Endothelial cell of umbilical vein (primary cell): ENCODE measurements at regions not wholly inside any gene's neighbourhood (a gene's known extent, or its start where the extent isn't known, plus 50 kb on each side); places are given as distances from the start of the nearest gene placed in this dataset.

Experiments
- BruUV-seq: library from RNA; stranded (reverse); fragments of 400-500 nt; replicated peaks from 2 replicates; lab custom pipeline; 2021; lab: Mats Ljungman, UMichigan
- CTCF ChIA-PET: fragments of 300-600, 350-600 bp; sonication (Branson Sonifier 250); formaldehyde crosslinking; loops from one replicate; lab custom pipeline; 2021; ENCODE audit warnings: antibody characterized with exemption, inconsistent platforms; lab: Charles Lee
- POLR2A ChIA-PET: fragments of 300-600, 350-600 bp; sonication (Branson Sonifier 250); formaldehyde crosslinking; loops from one replicate; lab custom pipeline; 2021; ENCODE audit warnings: antibody characterized with exemption, inconsistent platforms; lab: Charles Lee
- DNase-seq: peaks from one replicate; pipeline ENCODE4 v3.0.0-alpha.2; 2011; ENCODE audit warnings: low read depth, low spot score
- FAIRE-seq: peaks from 2 replicates; lab custom pipeline; 2011; peaks lifted over from hg19 to GRCh38; lab: Jason Lieb, UNC
- H2AFZ ChIP-seq: 2 replicates; pipeline ENCODE4 v1.6.0; 2012; ENCODE audit warnings: low read depth, low read length, control low read depth, inconsistent platforms
- H3K27ac ChIP-seq: 2 replicates; pipeline ENCODE4 v1.5.1; 2011; ENCODE audit warnings: low read depth, mild to moderate bottlenecking, control low read depth, low read length, moderate library complexity; ENCODE audit not compliant: insufficient read depth
- H3K27me3 ChIP-seq, 2 experiments: 2 replicates each; pipeline versions ENCODE4 v1.6.0 to v1.6.1; 2011; ENCODE audit warnings: low read length in 2 of 2, mixed read lengths in 1 of 2; ENCODE audit not compliant: control insufficient read depth in 2 of 2, insufficient read depth in 2 of 2
- H3K36me3 ChIP-seq, 2 experiments: 2 replicates in 1 of 2; 3 replicates in 1 of 2; pipeline ENCODE4 v1.5.1; 2011; ENCODE audit warnings: low read length in 2 of 2, mild to moderate bottlenecking in 1 of 2, moderate library complexity in 1 of 2; ENCODE audit not compliant: control insufficient read depth in 2 of 2, insufficient read depth in 2 of 2; ENCODE audit errors: extremely low read depth in 1 of 2
- H3K4me1 ChIP-seq: 3 replicates; pipeline ENCODE4 v1.5.1; 2011; ENCODE audit warnings: mild to moderate bottlenecking, low read length; ENCODE audit not compliant: control insufficient read depth, insufficient read depth; ENCODE audit errors: extremely low read depth
- H3K4me2 ChIP-seq: 2 replicates; pipeline ENCODE4 v1.6.1; 2011; ENCODE audit warnings: low read length, control low read depth, mixed read lengths; ENCODE audit not compliant: insufficient read depth
- H3K4me3 ChIP-seq, 3 experiments: fragments of 200-600 bp in 1 of 3; sonication (generic), shearing (Covaris generic) in 1 of 3; replicated peaks in 1 of 3; 2 replicates each; pipeline ENCODE4 v1.5.1; 2011 to 2016; ENCODE audit warnings: control low read depth in 3 of 3, low read length in 3 of 3, mild to moderate bottlenecking in 2 of 3, inconsistent platforms in 1 of 3, low read depth in 1 of 3, moderate library complexity in 1 of 3; ENCODE audit not compliant: insufficient read depth in 1 of 3
- H3K79me2 ChIP-seq: 2 replicates; pipeline ENCODE4 v1.6.0; 2012; ENCODE audit warnings: low read length, inconsistent platforms; ENCODE audit not compliant: control insufficient read depth, insufficient read depth
- H3K9ac ChIP-seq: replicated peaks from 2 replicates; pipeline ENCODE3; 2011; ENCODE audit warnings: low read length, control low read depth; ENCODE audit not compliant: insufficient read depth; ENCODE audit errors: extremely low read depth
- H3K9me1 ChIP-seq: replicated peaks from 3 replicates; pipeline ENCODE4 v1.6.0; 2011; ENCODE audit warnings: mild to moderate bottlenecking, low read length; ENCODE audit not compliant: control insufficient read depth, insufficient read depth; ENCODE audit errors: extremely low read depth
- H3K9me3 ChIP-seq: replicated peaks from 2 replicates; pipeline ENCODE4 v1.5.1; 2012; ENCODE audit warnings: low read length, inconsistent platforms; ENCODE audit not compliant: control insufficient read depth, insufficient read depth
- H4K20me1 ChIP-seq: replicated peaks from 2 replicates; pipeline ENCODE3; 2011; ENCODE audit warnings: mild to moderate bottlenecking, low read length; ENCODE audit not compliant: control insufficient read depth, insufficient read depth; ENCODE audit errors: extremely low read depth
- CTCF ChIP-seq, 2 donors: IDR thresholded peaks; 1 replicate in 1 of 2; 2 replicates in 1 of 2; pipeline ENCODE4 v1.5.1; 2011; ENCODE audit warnings: low read length in 2 of 2, mild to moderate bottlenecking in 2 of 2, moderate library complexity in 2 of 2, control low read depth in 1 of 2, inconsistent platforms in 1 of 2, low read depth in 1 of 2; ENCODE audit not compliant: insufficient read depth in 1 of 2; ENCODE audit errors: extremely low read depth in 1 of 2
- EZH2 ChIP-seq: IDR thresholded peaks from 2 replicates; pipeline ENCODE4 v1.6.1; 2012; ENCODE audit warnings: borderline replicate concordance, low read depth, mild to moderate bottlenecking, moderate library complexity, low read length, inconsistent platforms; ENCODE audit not compliant: severe bottlenecking
- FOS ChIP-seq: IDR thresholded peaks from 2 replicates; pipeline ENCODE4 v1.6.1; 2011; ENCODE audit warnings: mild to moderate bottlenecking, low read length, moderate library complexity, borderline replicate concordance; ENCODE audit not compliant: insufficient read depth
- GATA2 ChIP-seq: IDR thresholded peaks from 2 replicates; pipeline ENCODE4 v1.7.0; 2011; ENCODE audit warnings: low read depth, mild to moderate bottlenecking, moderate library complexity, mixed read lengths, low read length; ENCODE audit not compliant: insufficient read length, insufficient read depth
- JUN ChIP-seq: IDR thresholded peaks from 2 replicates; pipeline ENCODE4 v1.6.1; 2011; ENCODE audit warnings: borderline replicate concordance, low read depth; ENCODE audit not compliant: insufficient read length, insufficient read depth
- MAX ChIP-seq: IDR thresholded peaks from 2 replicates; pipeline ENCODE4 v1.6.1; 2011; ENCODE audit not compliant: insufficient read depth, insufficient read length
- MYC ChIP-seq: IDR thresholded peaks from one replicate; pipeline ENCODE4 v1.6.1; 2011; ENCODE audit warnings: mild to moderate bottlenecking, low read depth, low read length
- POLR2A ChIP-seq: IDR thresholded peaks from 2 replicates; pipeline ENCODE4 v1.6.1; 2012; ENCODE audit warnings: low read depth, mild to moderate bottlenecking, control low read depth, low read length
- POLR2AphosphoS5 ChIP-seq: IDR thresholded peaks from 2 replicates; pipeline ENCODE4 v1.6.1; 2012; ENCODE audit warnings: low read depth, mild to moderate bottlenecking, control low read depth, low read length, moderate library complexity; ENCODE audit not compliant: insufficient read depth
- dilution Hi-C: fragments of 300-500 bp; cut with MboI; formaldehyde crosslinking; loops from one replicate; pipeline ENCODE4 v1.15.0; 2019; ENCODE audit warnings: low sequenced_read_pairs; ENCODE audit not compliant: extremely low pct_ligation_motif_present
- intact Hi-C: fragments of 100-400 bp; cut with micrococcal nuclease; formaldehyde crosslinking; loops from one replicate; pipeline ENCODE4 v1.10.0; 2022

- no peak overlapping the region for H2AFZ ChIP-seq
- no peaks in the 10 kb centered on the region for H4K20me1 ChIP-seq
- H3K9me3 ChIP-seq, result no peaks in the 10 kb centered on the region
- H3K4me3 ChIP-seq, result no peak overlapping the region
- H3K9ac ChIP-seq, result peak overlapping the region; percentile 94
- ChIA-PET CTCF (interaction anchor here (1.0 to 3.8 kb wide), 8 partner anchors 33 to 153 kb away, joined by 4 to 29 read pairs (median 8); partner anchors contain the start of gene TPM1), POLR2A (interaction anchor here (0.7 to 3.4 kb wide), 5 partner anchors 44 to 721 kb away, joined by 3 to 70 read pairs (median 6); partner anchors contain the start of gene TPM1)
- H3K79me2 ChIP-seq, result no peaks in the 10 kb centered on the region
- peaks cover 43% of the 10 kb centered on the region for H3K4me1 ChIP-seq
- intact Hi-C loops (loop anchor here (1.0 to 5.0 kb wide), 2 partner anchors 113 to 607 kb away; partner anchors contain the start of gene USP3), dilution Hi-C loops (no loop called here)
- TF ChIP-seq MAX (peak; percentile 10), POLR2A (no peak), POLR2AphosphoS5 (peak; percentile 89), FOS (peak; percentile 93), JUN (peak; percentile 85), CTCF (IDR thresholded peaks at IDR 0.05; ENCODE audit: extremely low read depth in 1 of 2, insufficient read depth in 1 of 2, low read depth in 1 of 2, low read length in 2 of 2) (no peak), GATA2 (peak; percentile 51), MYC (no peak), EZH2 (no peak)
- H3K4me2 ChIP-seq, result peak overlapping the region; percentile 72
- no peaks in the 10 kb centered on the region for H3K9me1 ChIP-seq
- no peaks in the 10 kb centered on the region for H3K27me3 ChIP-seq
- DNase-seq (peak; percentile 95), FAIRE-seq (peak; percentile 85)
- H3K27ac ChIP-seq, result peak overlapping the region; percentile 100
- TSS peak; percentile 72 for BruUV-seq
- no peaks in the 10 kb centered on the region for H3K36me3 ChIP-seq
Observed at GRCh38 chr15:62895139-62895866, 147.2 kb upstream of the TPM1 start.
